H4 (cell line): ENCODE measurements at regions not wholly inside any gene's neighbourhood (a gene's known extent, or its start where the extent isn't known, plus 50 kb on each side); places are given as distances from the start of the nearest gene placed in this dataset.
A peak's percentile ranks its signal among the peaks of the same experiment; 100 is the strongest.

Experiments
- DNase-seq: peaks from one replicate; pipeline ENCODE4 v3.0.0-alpha.2; 2015; ENCODE audit warnings: low spot score

GRCh38 chr2:196390243-196391148 lies 219.1 kb upstream of the STK17B start:
- no peak for DNase-seq

GRCh38 chr2:196391149-196391479 lies 219.7 kb upstream of the STK17B start:
- DNase-seq: no peak

GRCh38 chr2:196399096-196399495 lies 227.7 kb upstream of the STK17B start:
- DNase-seq: no peak

GRCh38 chr2:196399722-196400691 lies 228.6 kb upstream of the STK17B start:
- peak; percentile 84 for DNase-seq

GRCh38 chr2:196403471-196403870 lies 232.1 kb upstream of the STK17B start:
- peak; percentile 51 for DNase-seq

- DNase-seq: no peak
Measured at GRCh38 chr2:196404276-196404675, 232.9 kb upstream of the STK17B start.

- no peak for DNase-seq
Measured at GRCh38 chr2:196407675-196408264, 231.7 kb upstream of the CCDC150 start.

GRCh38 chr2:196409376-196409775 lies 230.1 kb upstream of the CCDC150 start:
- no peak for DNase-seq

- DNase-seq: no peak
Measured at GRCh38 chr2:196410008-196410407, 229.5 kb upstream of the CCDC150 start.

- no peak for DNase-seq
Measured at GRCh38 chr2:196413821-196414274, 225.7 kb upstream of the CCDC150 start.

- no peak for DNase-seq
Measured at GRCh38 chr2:196415384-196415783, 224.1 kb upstream of the CCDC150 start.

GRCh38 chr2:196420143-196420542 lies 219.4 kb upstream of the CCDC150 start:
- no peak for DNase-seq

GRCh38 chr2:196421880-196422279 lies 217.6 kb upstream of the CCDC150 start:
- DNase-seq: no peak

GRCh38 chr2:196422361-196422760 lies 217.2 kb upstream of the CCDC150 start:
- no peak for DNase-seq

- no peak for DNase-seq
Measured at GRCh38 chr2:196426122-196426521, 213.4 kb upstream of the CCDC150 start.

GRCh38 chr2:196427986-196428634 lies 211.4 kb upstream of the CCDC150 start:
- DNase-seq: no peak

- no peak for DNase-seq
Measured at GRCh38 chr2:196431076-196431475, 208.4 kb upstream of the CCDC150 start.

GRCh38 chr2:196431957-196432356 lies 207.6 kb upstream of the CCDC150 start:
- DNase-seq: no peak

- DNase-seq: no peak
Measured at GRCh38 chr2:196433116-196433515, 206.4 kb upstream of the CCDC150 start.

- no peak for DNase-seq
Measured at GRCh38 chr2:196434217-196434616, 205.3 kb upstream of the CCDC150 start.

- DNase-seq: no peak
Measured at GRCh38 chr2:196435189-196435588, 204.3 kb upstream of the CCDC150 start.

- DNase-seq: no peak
Measured at GRCh38 chr2:196437626-196438025, 201.9 kb upstream of the CCDC150 start.
